Calu3 (cell line): ENCODE measurements at regions not wholly inside any gene's neighbourhood (a gene's known extent, or its start where the extent isn't known, plus 50 kb on each side); places are given as distances from the start of the nearest gene placed in this dataset.

Experiments used
- BruUV-seq: library from RNA; stranded (reverse); fragments of 400-500 nt; replicated peaks from 2 replicates; lab custom pipeline; 2021; lab: Mats Ljungman, UMichigan
- CTCF ChIA-PET: fragments of 300-600 bp; sonication (Branson Sonifier 250); formaldehyde crosslinking; loops from one replicate; lab custom pipeline; 2022; ENCODE audit warnings: antibody characterized with exemption; lab: Charles Lee
- DNase-seq: peaks from one replicate; pipeline ENCODE4 v3.0.0; 2022
- H3K27ac Mint-ChIP-seq: one replicate; pipeline ENCODE4 v1.8.0; 2022; ENCODE audit warnings: mixed read lengths; ENCODE audit not compliant: unreplicated experiment
- H3K27me3 Mint-ChIP-seq: one replicate; pipeline ENCODE4 v1.8.0; 2022; ENCODE audit warnings: mixed read lengths; ENCODE audit not compliant: unreplicated experiment
- H3K36me3 Mint-ChIP-seq: one replicate; pipeline ENCODE4 v1.8.0; 2022; ENCODE audit warnings: mild to moderate bottlenecking, moderate library complexity, mixed read lengths; ENCODE audit not compliant: insufficient read depth, unreplicated experiment
- H3K4me1 Mint-ChIP-seq: one replicate; pipeline ENCODE4 v1.8.0; 2022; ENCODE audit warnings: mild to moderate bottlenecking, low read depth, mixed read lengths; ENCODE audit not compliant: unreplicated experiment
- H3K4me3 Mint-ChIP-seq: one replicate; pipeline ENCODE4 v1.8.0; 2022; ENCODE audit warnings: mild to moderate bottlenecking, low read depth, moderate library complexity, mixed read lengths; ENCODE audit not compliant: unreplicated experiment
- H3K9me3 Mint-ChIP-seq: one replicate; pipeline ENCODE4 v1.8.0; 2022; ENCODE audit warnings: low read depth, mixed read lengths; ENCODE audit not compliant: unreplicated experiment
- CTCF ChIP-seq: fragments of 200-600 bp; IDR thresholded peaks from one replicate; pipeline ENCODE4 v1.8.0; 2022; ENCODE audit warnings: antibody characterized with exemption; ENCODE audit not compliant: unreplicated experiment
- intact Hi-C: fragments of 100-400 bp; cut with micrococcal nuclease; formaldehyde crosslinking; loops from one replicate; pipeline ENCODE4 v1.10.0; 2022; ENCODE audit not compliant: unreplicated experiment

GRCh38 chr14:28952161-28952560, 185.6 kb downstream of the FOXG1 start:
- no peak for TF ChIP-seq CTCF
- Mint-ChIP-seq H3K4me3 (no peak overlapping the region), H3K4me1 (no peaks in the 10 kb centered on the region), H3K27ac (no peak overlapping the region), H3K27me3 (no peaks in the 10 kb centered on the region), H3K36me3 (no peaks in the 10 kb centered on the region), H3K9me3 (peaks cover 2% of the 10 kb centered on the region)
- intact Hi-C loops, result no loop called here
- CTCF ChIA-PET, result no interaction called here
- no peak for DNase-seq
- BruUV-seq, result no TSS peak

GRCh38 chr14:28952666-28953065, 186.1 kb downstream of the FOXG1 start:
- BruUV-seq, result no TSS peak
- Mint-ChIP-seq H3K9me3 (peaks cover 2% of the 10 kb centered on the region), H3K27ac (no peak overlapping the region), H3K4me1 (no peaks in the 10 kb centered on the region), H3K27me3 (no peaks in the 10 kb centered on the region), H3K36me3 (no peaks in the 10 kb centered on the region), H3K4me3 (no peak overlapping the region)
- TF ChIP-seq CTCF, result no peak
- DNase-seq, result no peak
- intact Hi-C loops, result no loop called here
- CTCF ChIA-PET, result no interaction called here

GRCh38 chr14:28953973-28954372, 187.4 kb downstream of the FOXG1 start:
- H3K27me3 Mint-ChIP-seq, result no peaks in the 10 kb centered on the region
- H3K27ac Mint-ChIP-seq, result no peak overlapping the region
- no peaks in the 10 kb centered on the region for H3K4me1 Mint-ChIP-seq
- CTCF ChIA-PET, result no interaction called here
- no peak overlapping the region for H3K4me3 Mint-ChIP-seq
- H3K36me3 Mint-ChIP-seq, result no peaks in the 10 kb centered on the region
- no TSS peak for BruUV-seq
- TF ChIP-seq CTCF, result no peak
- H3K9me3 Mint-ChIP-seq, result peaks cover 2% of the 10 kb centered on the region
- DNase-seq, result no peak
- intact Hi-C loops, result no loop called here

GRCh38 chr14:28966416-28967233, 200.0 kb downstream of the FOXG1 start:
- TF ChIP-seq CTCF, result no peak
- no peaks in the 10 kb centered on the region for H3K4me1 Mint-ChIP-seq
- no peaks in the 10 kb centered on the region for H3K27me3 Mint-ChIP-seq
- no peaks in the 10 kb centered on the region for H3K36me3 Mint-ChIP-seq
- intact Hi-C loops, result loop anchor here (10.0 kb wide), 1 partner anchor 62 kb away; no protein-coding TSS in a partner anchor
- peaks cover 3% of the 10 kb centered on the region for H3K9me3 Mint-ChIP-seq
- H3K4me3 Mint-ChIP-seq, result no peak overlapping the region
- CTCF ChIA-PET, result no interaction called here
- BruUV-seq, result no TSS peak
- no peak for DNase-seq
- no peak overlapping the region for H3K27ac Mint-ChIP-seq
